Gastrocnemius medialis (tissue), 4 donors: ENCODE measurements at regions not wholly inside any gene's neighbourhood (a gene's known extent, or its start where the extent isn't known, plus 50 kb on each side); places are given as distances from the start of the nearest gene placed in this dataset.

Source experiments
- CTCF ChIP-seq, 5 experiments: fragments of 450-650 bp in 3 of 5; fragments of 200-600 bp in 2 of 5; sonication (generic) in 2 of 5; IDR thresholded peaks in 4 of 5; conservative IDR thresholded peaks in 1 of 5; 1 replicate in 4 of 5; 2 replicates in 1 of 5; pipeline ENCODE4 v1.5.1; 2016 to 2019; ENCODE audit warnings: antibody characterized with exemption in 5 of 5, mild to moderate bottlenecking in 3 of 5, moderate library complexity in 3 of 5
- POLR2A ChIP-seq, 2 donors: fragments of 450-650 bp; IDR thresholded peaks; one replicate each; pipeline ENCODE4 v1.6.1; 2017; ENCODE audit warnings: antibody characterized with exemption in 2 of 2, mild to moderate bottlenecking in 2 of 2, moderate library complexity in 2 of 2

GRCh38 chr22:49079743-49080500 is 747.8 kb downstream of the BRD1 start:
- TF ChIP-seq CTCF (IDR thresholded peaks at IDR 0.05 in 4 of 5, conservative IDR thresholded peaks at IDR 0.05 in 1 of 5) (no peak), POLR2A (IDR thresholded peaks at IDR 0.05) (no peak)
